ENCODE measurements at regions not wholly inside any gene's neighbourhood (a gene's known extent, or its start where the extent isn't known, plus 50 kb on each side); places are given as distances from the start of the nearest gene placed in this dataset.
"Not testable (repeated sequence)": the region's sequence is repeated elsewhere in the genome, so short reads cannot be mapped to it uniquely, and the experiment has no call there.

DNA sequence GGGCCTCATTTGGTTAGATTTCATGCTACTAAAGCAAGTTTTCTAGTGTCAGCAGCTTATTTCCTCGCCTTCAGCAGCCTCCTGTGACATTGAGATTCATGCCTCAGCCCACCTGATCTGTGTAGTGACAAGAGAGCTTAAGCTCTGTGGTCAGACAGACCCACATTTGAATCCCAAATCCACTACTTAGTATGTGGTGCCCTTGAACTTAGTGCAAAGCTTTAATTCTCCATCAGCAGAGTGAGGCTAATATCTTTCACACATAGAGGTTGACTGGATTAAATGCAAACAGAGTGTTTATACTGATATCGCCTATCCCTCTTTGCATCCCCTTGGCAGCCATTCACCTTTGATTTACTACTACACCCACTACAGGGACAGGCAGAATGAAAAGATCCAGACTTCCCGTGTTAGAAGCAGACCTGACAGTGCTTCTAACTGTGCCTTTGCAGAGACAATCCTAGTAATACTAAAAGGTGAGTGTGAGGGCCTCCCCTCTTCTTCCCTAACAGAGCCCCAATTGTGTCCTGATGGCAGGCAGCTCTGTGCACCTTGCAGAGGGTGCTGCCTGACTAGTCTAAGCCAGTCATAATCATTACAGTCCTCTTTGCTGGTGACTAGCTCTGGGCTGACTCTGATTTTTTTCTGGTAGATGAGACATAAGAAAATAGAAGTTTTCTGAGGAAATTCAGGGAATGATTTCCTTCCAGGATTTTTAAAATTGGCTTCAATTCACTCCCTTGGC, 264.0 kb downstream of the CTH start:
- no peak for DNase-seq

DNA sequence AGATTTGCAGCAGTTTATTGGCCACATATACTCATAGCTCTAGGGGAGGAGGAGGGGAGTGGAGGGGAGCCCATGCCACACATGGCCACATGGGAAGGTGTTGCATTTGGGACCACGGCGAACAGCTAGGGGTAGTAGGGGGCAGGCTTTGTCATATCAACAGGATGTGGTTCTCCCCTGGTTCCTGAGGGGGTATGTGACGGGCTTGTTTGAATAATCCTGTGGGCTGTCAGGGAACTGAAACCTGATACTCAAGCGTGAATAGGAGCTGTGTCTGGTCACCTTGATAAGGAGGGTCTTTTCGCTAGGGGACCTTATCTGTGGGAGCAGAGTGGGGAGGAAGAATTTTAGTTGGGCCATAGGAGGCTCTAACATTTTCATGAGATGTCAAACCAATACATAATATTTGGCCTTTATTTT, 264.7 kb downstream of the CTH start:
- peak in 1 of 2 experiments; percentile 2 for DNase-seq

DNA sequence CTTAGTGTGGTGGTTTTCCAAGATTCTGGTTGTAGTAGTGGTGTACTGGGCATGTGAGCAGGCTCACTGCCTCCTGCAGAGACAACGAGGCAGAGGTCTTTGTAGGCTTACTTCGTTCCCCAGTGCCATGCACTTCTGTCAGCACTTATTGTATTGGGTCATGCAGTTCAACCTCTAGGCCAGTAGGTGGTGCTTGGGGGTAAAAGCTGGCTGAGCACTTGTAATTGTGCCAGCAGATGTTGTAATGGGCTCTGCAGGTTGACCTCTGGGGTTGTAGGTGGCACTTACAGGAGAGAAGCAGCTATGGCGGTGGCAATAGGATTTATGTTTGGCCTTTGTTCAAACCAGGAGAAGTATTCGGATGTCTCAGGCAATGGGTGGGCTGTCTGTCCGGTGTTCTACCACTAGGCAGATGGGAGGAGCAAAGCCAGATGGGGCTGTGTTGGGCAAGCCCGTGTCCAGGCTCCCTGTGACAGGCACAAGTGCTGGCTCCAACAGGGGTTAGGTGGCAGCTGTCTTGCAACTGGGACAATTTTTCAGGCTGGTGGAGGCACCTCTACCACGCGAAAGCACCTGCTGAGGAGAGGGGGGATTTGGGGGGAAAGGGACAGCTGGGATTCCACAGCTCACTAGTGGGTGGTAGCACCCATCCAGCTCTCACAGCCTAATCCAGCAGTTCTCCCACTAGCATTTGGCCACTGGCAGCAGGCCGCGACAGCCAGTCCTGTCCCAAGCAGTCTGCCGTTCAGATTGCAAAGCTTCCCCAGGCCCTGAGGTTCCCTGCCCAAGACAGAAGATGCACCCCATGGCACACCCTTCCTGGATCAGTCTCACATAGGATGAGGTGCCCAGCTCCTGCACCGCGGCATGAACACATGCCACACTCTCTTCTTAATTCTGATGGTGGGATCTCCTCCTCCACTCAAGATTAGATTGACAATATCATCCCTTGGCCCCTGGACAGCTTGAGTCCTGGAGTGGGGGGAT, 274.5 kb downstream of the CTH start:
- peak; percentile 32 to 77 for DNase-seq

GRCh38 chr1:70688580-70688979, 277.5 kb downstream of the CTH start:
- no peak for DNase-seq

GRCh38 chr1:70706381-70707037, 295.4 kb downstream of the CTH start:
- DNase-seq = no peak

- peak in 1 of 2 experiments; percentile 46 for DNase-seq
Observed at GRCh38 chr1:70707214-70707613, 296.1 kb downstream of the CTH start.

DNA sequence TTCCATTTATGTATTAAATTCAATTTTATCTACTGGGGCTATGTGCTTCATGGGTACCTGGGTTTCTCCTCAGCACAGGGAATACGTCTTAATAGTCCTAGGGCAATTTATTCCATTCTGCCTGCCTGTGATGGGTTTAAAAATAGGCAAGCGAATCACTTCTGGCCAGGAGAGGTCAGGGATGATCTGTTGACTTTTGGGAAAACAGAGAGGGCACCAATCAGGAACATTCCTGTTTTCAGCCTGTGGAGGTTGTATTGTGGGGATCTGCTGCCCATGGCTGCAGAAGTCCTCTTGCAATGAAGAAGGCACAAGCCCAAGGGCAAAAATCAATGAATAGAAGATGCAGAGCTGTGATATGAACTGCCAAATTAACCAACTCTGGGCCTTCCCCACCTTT, 303.1 kb downstream of the CTH start:
- DNase-seq = peak in 1 of 2 experiments; percentile 12

- DNase-seq = no peak
Observed at GRCh38 chr1:70717211-70717610, 306.1 kb downstream of the CTH start.

- DNase-seq = no peak
Observed at GRCh38 chr1:70717656-70718055, 306.6 kb downstream of the CTH start.

DNA sequence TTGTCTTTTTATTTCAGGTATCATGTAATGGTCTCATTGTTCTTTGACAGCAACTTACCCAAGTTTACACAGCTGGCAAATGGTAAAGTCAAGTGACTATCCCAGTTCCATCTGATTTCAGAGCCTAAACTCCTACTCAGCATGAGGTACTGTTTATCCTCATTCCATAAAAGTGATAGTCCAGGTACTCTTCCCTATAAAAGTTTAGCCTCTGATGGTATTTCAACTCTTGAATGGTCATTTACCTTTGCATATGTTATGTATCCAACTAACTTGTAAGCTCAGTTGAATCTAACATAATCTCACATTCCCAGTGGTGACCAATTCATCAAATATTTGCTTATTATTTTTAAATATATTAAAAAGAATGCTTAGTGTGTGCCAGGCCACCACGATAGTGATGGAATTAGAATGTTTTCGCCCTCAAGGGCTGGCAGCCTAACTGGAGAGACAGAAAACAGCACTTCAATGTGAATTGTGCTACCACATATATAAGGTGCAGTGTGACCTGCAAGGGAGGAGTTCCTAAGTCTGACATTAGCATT, 307.1 kb downstream of the CTH start:
- DNase-seq = no peak

DNA sequence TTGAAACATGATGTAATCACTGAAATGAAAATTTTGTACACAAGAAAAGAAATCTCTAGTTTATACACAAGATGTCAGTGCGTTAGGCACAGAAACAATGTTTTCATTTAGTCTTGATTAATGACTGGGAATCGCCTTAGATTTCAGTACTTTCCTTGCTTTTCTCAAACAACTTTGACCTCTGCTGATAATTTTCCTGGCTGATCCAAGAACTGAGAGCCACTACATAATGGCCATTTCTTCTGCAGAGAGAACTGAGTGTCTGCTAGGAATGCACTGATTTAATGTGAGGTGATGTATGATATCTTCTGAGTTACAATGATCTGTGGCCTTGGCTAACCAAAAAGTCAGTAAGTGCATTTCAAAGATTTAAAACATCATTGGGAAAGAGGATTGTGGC, 308.1 kb downstream of the CTH start:
- DNase-seq = no peak

DNA sequence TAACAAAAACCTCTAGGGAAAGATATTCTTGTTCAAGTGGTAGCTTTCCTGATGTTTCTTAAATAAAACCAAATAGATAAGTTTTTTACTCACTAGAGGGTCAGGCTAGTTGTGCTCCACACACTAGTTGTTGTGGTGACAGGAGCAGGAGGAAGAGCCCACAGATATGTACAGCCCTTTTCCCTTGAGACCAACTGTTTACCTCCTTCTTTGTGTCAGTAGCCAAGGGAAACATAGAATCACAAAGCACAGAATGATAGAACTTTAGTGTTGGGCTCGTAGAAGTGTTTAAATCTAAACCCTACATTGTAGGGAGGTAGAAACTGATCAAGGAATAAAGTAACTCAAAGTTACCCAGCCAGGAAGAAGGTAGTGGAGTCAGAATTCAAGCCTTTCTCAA, 309.0 kb downstream of the CTH start:
- DNase-seq = no peak

DNA sequence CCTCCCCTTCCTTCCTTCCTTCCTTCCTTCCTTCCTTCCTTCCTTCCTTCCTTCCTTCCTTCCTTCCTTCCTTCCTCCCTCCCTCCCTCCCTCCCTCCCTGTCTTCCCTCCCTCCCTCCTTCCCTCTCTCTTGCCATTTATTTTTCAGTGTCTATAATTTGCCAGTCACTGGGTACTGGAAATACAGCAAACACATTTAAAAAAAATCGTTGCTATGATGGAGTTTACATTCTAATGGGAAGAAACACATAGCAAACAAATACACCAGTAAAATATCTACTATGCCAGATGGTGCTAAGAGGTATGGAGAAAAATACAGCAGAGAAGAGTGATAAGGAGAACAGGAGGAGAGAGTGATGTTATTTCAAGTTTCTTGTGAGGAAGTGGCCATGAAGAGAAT, 309.5 kb downstream of the CTH start:
- DNase-seq = no peak

DNA sequence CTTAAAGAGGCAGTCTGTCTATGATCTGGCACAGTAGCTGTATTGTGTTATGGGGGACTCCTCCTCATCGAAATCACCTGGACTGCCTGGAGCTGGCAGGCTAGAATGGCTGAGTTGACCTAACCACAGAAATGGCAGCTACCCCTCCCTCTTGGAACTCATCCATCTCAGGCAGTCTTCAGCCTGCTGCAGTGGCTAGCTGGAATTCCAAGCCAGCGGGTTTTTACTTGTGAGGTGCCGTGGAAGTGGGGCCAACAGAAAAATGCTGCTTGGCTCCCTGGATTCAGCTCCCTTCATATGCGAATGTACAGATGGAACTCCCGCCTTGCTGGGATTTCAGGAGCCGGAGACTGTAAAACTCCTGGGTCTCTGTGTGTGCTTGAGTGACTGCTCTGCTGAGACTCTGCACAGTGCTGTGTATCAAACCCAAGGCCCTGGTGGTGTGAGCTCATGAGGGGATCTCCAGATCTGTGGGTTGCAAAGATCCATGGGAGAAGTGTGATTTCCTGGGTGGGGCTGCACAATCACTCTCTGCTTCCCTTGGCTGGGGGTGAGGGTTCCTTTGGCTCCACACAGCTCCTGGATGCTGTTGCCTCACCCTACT, 316.9 kb downstream of the CTH start:
- DNase-seq = no peak

DNA sequence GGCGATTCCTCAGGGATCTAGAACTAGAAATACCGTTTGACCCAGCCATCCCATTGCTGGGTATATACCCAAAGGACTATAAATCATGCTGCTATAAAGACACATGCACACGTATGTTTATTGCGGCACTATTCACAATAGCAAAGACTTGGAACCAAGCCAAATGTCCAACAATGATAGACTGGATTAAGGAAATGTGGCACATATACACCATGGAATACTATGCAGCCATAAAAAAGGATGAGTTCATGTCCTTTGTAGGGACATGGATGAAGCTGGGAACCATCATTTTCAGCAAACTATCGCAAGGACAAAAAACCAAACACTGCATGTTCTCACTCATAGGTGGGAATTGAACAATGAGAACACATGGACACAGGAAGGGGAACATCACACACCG, 311.1 kb downstream of the PTGER3 start:
- DNase-seq = not testable (repeated sequence)

GRCh38 chr1:70737125-70737524, 310.5 kb downstream of the PTGER3 start:
- DNase-seq = no peak

- no peak for DNase-seq
Observed at GRCh38 chr1:70738624-70739023, 309.0 kb downstream of the PTGER3 start.

DNA sequence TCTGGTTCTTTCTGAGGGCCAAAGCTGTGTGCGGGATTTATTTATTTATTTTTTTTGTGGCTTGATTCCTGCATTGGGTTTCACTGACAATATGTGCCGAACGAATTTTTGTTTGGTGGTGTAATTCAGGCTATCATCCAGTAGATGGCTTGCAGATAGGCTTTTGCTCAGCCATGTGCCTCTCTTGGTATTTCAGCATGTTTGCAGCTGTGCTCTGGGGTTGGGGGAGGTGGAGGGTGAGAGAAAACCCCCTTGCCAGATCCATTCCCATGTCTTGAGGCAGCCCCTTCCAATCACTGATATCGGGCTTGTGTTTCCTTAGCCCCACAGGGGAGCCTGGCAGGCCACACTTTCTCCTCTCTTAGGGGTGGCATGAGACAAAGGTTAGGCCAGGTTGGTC, 302.4 kb downstream of the PTGER3 start:
- peak in 1 of 2 experiments; percentile 7 for DNase-seq

GRCh38 chr1:70746062-70746461, 301.6 kb downstream of the PTGER3 start:
- DNase-seq = not testable (repeated sequence)

DNA sequence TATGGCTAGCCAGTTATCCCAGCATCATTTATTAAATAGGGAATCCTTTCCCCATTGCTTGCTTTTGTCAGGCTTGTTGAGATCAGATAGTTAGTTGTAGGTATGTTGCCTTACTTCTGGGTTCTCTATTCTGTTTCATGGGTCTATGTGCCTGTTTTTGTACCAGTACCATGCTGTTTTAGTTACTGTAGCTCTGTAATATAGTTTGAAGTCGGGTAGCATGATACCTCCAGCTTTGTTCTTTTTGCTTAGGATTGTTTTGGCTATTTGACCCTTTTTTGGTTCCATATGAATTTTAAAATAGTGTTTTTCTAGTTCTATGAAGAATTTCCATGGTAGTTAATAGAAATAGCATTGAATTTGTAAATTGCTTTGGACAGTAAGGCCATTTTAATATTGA, 300.5 kb downstream of the PTGER3 start:
- not testable (repeated sequence) for DNase-seq

DNA sequence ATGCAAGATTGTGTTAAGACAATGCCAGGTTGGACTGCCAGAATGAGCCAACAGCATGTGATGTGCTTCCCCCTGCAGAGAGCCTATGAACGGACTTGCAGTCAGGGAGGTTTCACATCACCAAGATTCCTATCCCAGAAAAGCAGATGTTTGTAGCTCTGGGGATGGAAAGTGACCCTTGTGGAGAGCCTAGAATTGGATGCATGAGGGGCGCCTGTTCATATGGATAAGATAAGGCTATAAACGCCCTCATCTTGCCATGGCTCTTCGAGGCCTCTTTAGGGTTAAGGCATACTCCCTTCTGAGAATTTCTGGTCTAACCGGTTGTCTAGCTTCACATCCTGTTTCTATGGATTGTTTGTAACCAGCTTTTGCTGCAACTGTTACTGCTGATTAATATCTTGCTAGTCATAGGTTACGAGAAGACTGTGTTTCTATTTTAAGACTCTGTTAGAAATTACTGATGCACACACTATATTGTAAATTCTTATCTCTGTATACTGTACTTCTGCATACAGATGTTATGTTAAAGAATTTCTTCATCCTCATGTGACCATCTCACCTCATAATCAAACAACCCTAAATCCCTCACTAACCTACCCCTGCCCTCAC, 295.8 kb downstream of the PTGER3 start:
- not testable (repeated sequence) for DNase-seq

- DNase-seq = no peak
Observed at GRCh38 chr1:70754701-70755100, 292.9 kb downstream of the PTGER3 start.
